IMR-90 (cell line): ENCODE measurements at regions not wholly inside any gene's neighbourhood (a gene's known extent, or its start where the extent isn't known, plus 50 kb on each side); places are given as distances from the start of the nearest gene placed in this dataset.

Experiments used
- ATAC-seq: fragments of 200-7000 bp; cut with Tn5 transposase; 2 replicates; pipeline ENCODE4 v1.9.1; 2020; ENCODE audit warnings: low read depth, mild to moderate bottlenecking, moderate library complexity
- BruUV-seq: library from RNA; stranded (reverse); fragments of 400-500 nt; replicated peaks from 2 replicates; lab custom pipeline; 2021; lab: Mats Ljungman, UMichigan
- CTCF ChIA-PET: fragments of 300-600 bp; formaldehyde crosslinking; extraction: SDS; loops from one replicate; lab custom pipeline; 2021; ENCODE audit warnings: antibody characterized with exemption; lab: Yijun Ruan, JAX
- POLR2A ChIA-PET: fragments of 300-600 bp; sonication (Branson Sonifier 250); formaldehyde crosslinking; loops from one replicate; lab custom pipeline; 2022; ENCODE audit warnings: antibody characterized with exemption; ENCODE audit not compliant: unreplicated experiment; lab: Charles Lee
- DNase-seq: peaks from one replicate; pipeline ENCODE4 v3.0.0; 2013
- H2AFZ ChIP-seq: replicated peaks from 2 replicates; pipeline ENCODE3; 2013; ENCODE audit warnings: low read length, mild to moderate bottlenecking; ENCODE audit not compliant: poor library complexity
- H2AK5ac ChIP-seq: 2 replicates; pipeline ENCODE4 v1.6.1; 2013; ENCODE audit warnings: low read depth, low read length, inconsistent platforms
- H2AK9ac ChIP-seq: replicated peaks from 2 replicates; pipeline ENCODE3; 2013; ENCODE audit warnings: mild to moderate bottlenecking, low read depth, low read length, moderate library complexity; ENCODE audit not compliant: poor library complexity
- H2BK120ac ChIP-seq: 2 replicates; pipeline ENCODE4 v1.6.1; 2013; ENCODE audit warnings: low read depth, low read length, inconsistent platforms
- H2BK15ac ChIP-seq: 3 replicates; pipeline ENCODE4 v1.6.1; 2013; ENCODE audit warnings: low read depth, low read length, inconsistent platforms
- H2BK20ac ChIP-seq: 2 replicates; pipeline ENCODE4 v1.6.1; 2013; ENCODE audit warnings: low read depth, mild to moderate bottlenecking, inconsistent platforms, low read length, moderate library complexity
- H2BK5ac ChIP-seq: 2 replicates; pipeline ENCODE4 v1.6.1; 2013; ENCODE audit warnings: mild to moderate bottlenecking, low read depth, low read length, inconsistent platforms; ENCODE audit not compliant: poor library complexity, severe bottlenecking
- H3K14ac ChIP-seq: replicated peaks from 2 replicates; pipeline ENCODE4 v1.6.1; 2013; ENCODE audit warnings: low read depth, low read length, inconsistent platforms
- H3K18ac ChIP-seq: 2 replicates; pipeline ENCODE4 v1.6.1; 2013; ENCODE audit warnings: low read depth, low read length, control low read depth
- H3K23ac ChIP-seq: 2 replicates; pipeline ENCODE4 v1.6.1; 2013; ENCODE audit warnings: low read depth, low read length, inconsistent platforms
- H3K27ac ChIP-seq: 2 replicates; pipeline ENCODE4 v1.5.1; 2013; ENCODE audit warnings: mild to moderate bottlenecking, control low read depth, low read length; ENCODE audit not compliant: insufficient read depth
- H3K27me3 ChIP-seq: 2 replicates; pipeline ENCODE4 v1.6.1; 2013; ENCODE audit warnings: low read length; ENCODE audit not compliant: control insufficient read depth, insufficient read depth
- H3K36me3 ChIP-seq: 2 replicates; pipeline ENCODE4 v1.6.1; 2013; ENCODE audit warnings: low read length, mixed read lengths; ENCODE audit not compliant: control insufficient read depth, insufficient read depth
- H3K4ac ChIP-seq: 2 replicates; pipeline ENCODE4 v1.6.1; 2013; ENCODE audit warnings: low read depth, low read length, inconsistent platforms
- H3K4me1 ChIP-seq: 2 replicates; pipeline ENCODE4 v1.6.1; 2013; ENCODE audit warnings: low read length, mixed read lengths; ENCODE audit not compliant: control insufficient read depth, insufficient read depth
- H3K4me2 ChIP-seq: 2 replicates; pipeline ENCODE4 v1.6.1; 2013; ENCODE audit warnings: low read depth, mild to moderate bottlenecking, control low read depth, low read length, moderate library complexity
- H3K4me3 ChIP-seq: 2 replicates; pipeline ENCODE4 v1.5.1; 2013; ENCODE audit warnings: low read depth, mild to moderate bottlenecking, control low read depth, low read length, moderate library complexity; ENCODE audit not compliant: insufficient read depth
- H3K56ac ChIP-seq: 2 replicates; pipeline ENCODE4 v1.6.1; 2013; ENCODE audit warnings: low read length, inconsistent platforms; ENCODE audit not compliant: insufficient read depth; ENCODE audit errors: extremely low read depth
- H3K79me1 ChIP-seq, 2 experiments: 2 replicates each; pipeline ENCODE4 v1.6.1; 2013; ENCODE audit warnings: low read length in 2 of 2, inconsistent platforms in 1 of 2, low read depth in 1 of 2
- H3K9ac ChIP-seq: 2 replicates; pipeline ENCODE4 v1.6.1; 2013; ENCODE audit warnings: low read depth, low read length, control low read depth
- H3K9me1 ChIP-seq: 2 replicates; pipeline ENCODE4 v1.6.1; 2013; ENCODE audit warnings: low read length, inconsistent platforms; ENCODE audit not compliant: insufficient read depth
- H3K9me3 ChIP-seq: 2 replicates; pipeline ENCODE4 v1.6.1; 2013; ENCODE audit warnings: low read length; ENCODE audit not compliant: control insufficient read depth, insufficient read depth
- H4K20me1 ChIP-seq: 2 replicates; pipeline ENCODE4 v1.6.1; 2013; ENCODE audit warnings: low read length, inconsistent platforms; ENCODE audit not compliant: insufficient read depth
- H4K5ac ChIP-seq: 2 replicates; pipeline ENCODE4 v1.6.1; 2013; ENCODE audit warnings: mild to moderate bottlenecking, low read depth, low read length, control low read depth
- H4K8ac ChIP-seq, 2 experiments: 2 replicates each; pipeline ENCODE4 v1.6.1; 2013; ENCODE audit warnings: low read depth in 2 of 2, low read length in 2 of 2, control low read depth in 1 of 2, inconsistent platforms in 1 of 2
- H4K91ac ChIP-seq: 2 replicates; pipeline ENCODE4 v1.6.1; 2013; ENCODE audit warnings: low read depth, low read length, inconsistent platforms; ENCODE audit not compliant: insufficient read depth
- CHD1 ChIP-seq: IDR thresholded peaks from 2 replicates; pipeline ENCODE4 v1.6.1; 2012; ENCODE audit warnings: low read depth, low read length, improper control_type of control experiment
- RCOR1 ChIP-seq: IDR thresholded peaks from 2 replicates; pipeline ENCODE4 v1.6.1; 2012; ENCODE audit warnings: mild to moderate bottlenecking, low read length, improper control_type of control experiment; ENCODE audit not compliant: insufficient replicate concordance
- RFX5 ChIP-seq: IDR thresholded peaks from 2 replicates; pipeline ENCODE4 v1.8.0; 2012; ENCODE audit warnings: low read depth, mild to moderate bottlenecking, low read length, moderate library complexity
- WGBS, 2 experiments: methylation state at CpG; one replicate each; pipeline versions ENCODE4 v1.1.5 to v1.1.7; 2013; ENCODE audit warnings: missing lambda C conversion rate in 2 of 2; ENCODE audit not compliant: insufficient read length in 1 of 2; ENCODE audit errors: extremely low coverage in 2 of 2; 5-methylcytosine and 5-hydroxymethylcytosine counted together
- dilution Hi-C: fragments of 300-500 bp; cut with HindIII; formaldehyde crosslinking; loops from one replicate; pipeline ENCODE4 v1.14.3; 2018; ENCODE audit warnings: low sequenced_read_pairs; ENCODE audit not compliant: unreplicated experiment
- in situ Hi-C: fragments of 300-500 bp; cut with MboI; formaldehyde crosslinking; loops from 3 replicates; pipeline ENCODE4 v1.14.3; 2019; ENCODE audit warnings: low sequenced_read_pairs, inconsistent platforms, mixed read lengths
- intact Hi-C: fragments of 100-400 bp; cut with micrococcal nuclease; formaldehyde crosslinking; loops from 2 replicates; pipeline ENCODE4 v1.10.0; 2022

GRCh38 chr3:94990952-94991705 is 928.3 kb downstream of the NSUN3 start:
- H2AK5ac ChIP-seq = no peak overlapping the region
- H3K9me3 ChIP-seq = peaks cover 2% of the 10 kb centered on the region
- BruUV-seq = no TSS peak
- H3K4me2 ChIP-seq = no peak overlapping the region
- H3K4ac ChIP-seq = no peak overlapping the region
- intact Hi-C loops = no loop called here
- H2BK20ac ChIP-seq = no peak overlapping the region
- H2BK120ac ChIP-seq = no peak overlapping the region
- no peak overlapping the region for H2AFZ ChIP-seq
- CTCF ChIA-PET = interaction anchor here (0.6 kb wide), 1 partner anchor 123 kb away, joined by 3 read pairs; no protein-coding TSS in a partner anchor
- H2AK9ac ChIP-seq = no peak overlapping the region
- no peak overlapping the region for H4K91ac ChIP-seq
- POLR2A ChIA-PET = no interaction called here
- H2BK15ac ChIP-seq = no peak overlapping the region
- no peak for DNase-seq
- H3K18ac ChIP-seq = no peak overlapping the region
- in situ Hi-C loops = no loop called here
- no peak overlapping the region for H3K56ac ChIP-seq
- H3K4me3 ChIP-seq = no peak overlapping the region
- no peaks in the 10 kb centered on the region for H3K36me3 ChIP-seq
- no peak overlapping the region for H4K8ac ChIP-seq
- no peak overlapping the region for H2BK5ac ChIP-seq
- no CpG with 5 or more reads among the region's 4 CpGs for WGBS, 2 experiments
- H3K9ac ChIP-seq = no peak overlapping the region
- H3K14ac ChIP-seq = no peak overlapping the region
- no peak overlapping the region for H3K23ac ChIP-seq
- H3K4me1 ChIP-seq = no peaks in the 10 kb centered on the region
- H3K79me1 ChIP-seq = no peaks in the 10 kb centered on the region
- no peaks in the 10 kb centered on the region for H4K20me1 ChIP-seq
- no peak for TF ChIP-seq RCOR1
- TF ChIP-seq CHD1 = no peak
- no peak for TF ChIP-seq RFX5
- H3K9me1 ChIP-seq = no peaks in the 10 kb centered on the region
- no peaks in the 10 kb centered on the region for H3K27me3 ChIP-seq
- no peak overlapping the region for H3K27ac ChIP-seq
- ATAC-seq = no peak
- dilution Hi-C loops = no loop called here
- H4K5ac ChIP-seq = no peak overlapping the region
